PC-3 (cell line): ENCODE measurements at regions not wholly inside any gene's neighbourhood (a gene's known extent, or its start where the extent isn't known, plus 50 kb on each side); places are given as distances from the start of the nearest gene placed in this dataset.
A peak's percentile ranks its signal among the peaks of the same experiment; 100 is the strongest.

Source experiments
- ATAC-seq: fragments of 200-7000 bp; cut with Tn5 transposase; 2 replicates; pipeline ENCODE4 v1.9.1; 2020; ENCODE audit warnings: mild to moderate bottlenecking, moderate library complexity
- BruUV-seq: library from RNA; stranded (reverse); fragments of 400-500 nt; replicated peaks from 2 replicates; lab custom pipeline; 2021; lab: Mats Ljungman, UMichigan
- CTCF ChIA-PET: fragments of 300-600 bp; sonication (Branson Sonifier 250); formaldehyde crosslinking; loops from one replicate; lab custom pipeline; 2022; ENCODE audit warnings: antibody characterized with exemption; lab: Charles Lee
- POLR2A ChIA-PET: fragments of 300-600 bp; sonication (Branson Sonifier 250); formaldehyde crosslinking; loops from one replicate; lab custom pipeline; 2022; ENCODE audit warnings: antibody characterized with exemption; ENCODE audit not compliant: unreplicated experiment; lab: Charles Lee
- DNase-seq: peaks from one replicate; pipeline ENCODE4 v3.0.0-alpha.2; 2015
- H2AFZ ChIP-seq: fragments of 300-600 bp; sonication (generic); 2 replicates; pipeline ENCODE4 v1.6.0; 2016; ENCODE audit warnings: antibody characterized with exemption, low read length
- H3F3A ChIP-seq: fragments of 300-600 bp; sonication (generic); one replicate; pipeline ENCODE4 v1.6.0; 2017; ENCODE audit warnings: antibody characterized with exemption, low read length, control low read depth, mild to moderate bottlenecking; ENCODE audit not compliant: unreplicated experiment
- H3K27ac ChIP-seq: fragments of 300-600 bp; sonication (generic); 2 replicates; pipeline ENCODE4 v1.5.1; 2016; ENCODE audit warnings: mild to moderate bottlenecking, low read length
- H3K27me3 ChIP-seq: fragments of 300-600 bp; sonication (generic); 2 replicates; pipeline ENCODE4 v1.6.1; 2016; ENCODE audit warnings: low read length, mixed read lengths
- H3K36me3 ChIP-seq: fragments of 300-600 bp; sonication (generic); 2 replicates; pipeline ENCODE4 v1.6.1; 2016; ENCODE audit warnings: low read depth, mixed run types, low read length, mixed read lengths
- H3K4me1 ChIP-seq: fragments of 300-600 bp; sonication (generic); 2 replicates; pipeline ENCODE4 v1.5.1; 2016; ENCODE audit warnings: low read length; ENCODE audit not compliant: insufficient read depth
- H3K4me2 ChIP-seq: fragments of 300-600 bp; sonication (generic); 2 replicates; pipeline ENCODE4 v1.6.0; 2016; ENCODE audit warnings: low read length
- H3K4me3 ChIP-seq: fragments of 300-600 bp; sonication (generic); 2 replicates; pipeline ENCODE4 v1.5.1; 2016; ENCODE audit warnings: mild to moderate bottlenecking, low read length, mixed read lengths
- H3K79me2 ChIP-seq: fragments of 300-600 bp; sonication (generic); 2 replicates; pipeline ENCODE4 v1.6.1; 2017; ENCODE audit warnings: low read length, mixed read lengths
- H3K9ac ChIP-seq: fragments of 300-600 bp; sonication (generic); 2 replicates; pipeline ENCODE4 v1.6.0; 2016; ENCODE audit warnings: mild to moderate bottlenecking, low read length
- H3K9me2 ChIP-seq: fragments of 300-600 bp; sonication (generic); replicated peaks from 2 replicates; pipeline ENCODE4 v1.6.1; 2016; ENCODE audit warnings: mixed run types, low read length, mixed read lengths
- H3K9me3 ChIP-seq: fragments of 300-600 bp; sonication (generic); 2 replicates; pipeline ENCODE4 v1.6.1; 2016; ENCODE audit warnings: low read length, mixed read lengths
- H4K20me1 ChIP-seq: fragments of 300-600 bp; sonication (generic); 2 replicates; pipeline ENCODE4 v1.6.1; 2016; ENCODE audit warnings: low read length, mixed read lengths
- CTCF ChIP-seq: fragments of 300-600 bp; sonication (generic); conservative IDR thresholded peaks from 2 replicates; pipeline ENCODE4 v1.5.1; 2017; ENCODE audit warnings: antibody characterized with exemption, low read depth, mild to moderate bottlenecking, low read length
- EZH2 ChIP-seq: fragments of 300-600 bp; sonication (generic); IDR thresholded peaks from one replicate; pipeline ENCODE4 v1.6.1; 2017; ENCODE audit warnings: antibody characterized with exemption, mild to moderate bottlenecking, low read length; ENCODE audit not compliant: unreplicated experiment
- EZH2phosphoT487 ChIP-seq: fragments of 300-600 bp; sonication (generic); IDR thresholded peaks from 2 replicates; pipeline ENCODE4 v1.6.1; 2018; ENCODE audit warnings: mild to moderate bottlenecking, antibody characterized with exemption, low read length, borderline replicate concordance
- intact Hi-C: fragments of 100-400 bp; cut with micrococcal nuclease; formaldehyde crosslinking; loops from 2 replicates; pipeline ENCODE4 v1.9.0; 2023

GRCh38 chr9:81058782-81059181 is 630.6 kb downstream of the TLE1 start:
- DNase-seq (no peak), ATAC-seq (no peak)
- Histone ChIP-seq H3K9me2 (no peaks in the 10 kb centered on the region), H4K20me1 (no peaks in the 10 kb centered on the region), H3K36me3 (no peaks in the 10 kb centered on the region), H3K4me3 (no peak overlapping the region), H3K9ac (no peak overlapping the region), H3K27ac (no peak overlapping the region), H3F3A (no peaks in the 10 kb centered on the region), H3K4me2 (no peak overlapping the region), H3K9me3 (0 out of 2 replicates have a peak, but pooled peaks cover 3% of the 10 kb centered on the region), H3K4me1 (no peaks in the 10 kb centered on the region), H2AFZ (no peak overlapping the region), H3K79me2 (no peaks in the 10 kb centered on the region), H3K27me3 (no peaks in the 10 kb centered on the region)
- POLR2A ChIA-PET, result no interaction called here
- no peak for TF ChIP-seq EZH2phosphoT487
- no peak for TF ChIP-seq EZH2
- no peak for TF ChIP-seq CTCF
- CTCF ChIA-PET, result no interaction called here
- no TSS peak for BruUV-seq
- intact Hi-C loops, result no loop called here

- BruUV-seq, result no TSS peak
- CTCF ChIA-PET, result interaction anchor here (0.6 kb wide), 1 partner anchor 449 kb away, joined by 4 read pairs; no protein-coding TSS in a partner anchor
Measured at GRCh38 chr9:81053298-81054025, 635.9 kb downstream of the TLE1 start.

More at GRCh38 chr9:81053298-81054025, 635.9 kb downstream of the TLE1 start:
- peak; percentile 49 for DNase-seq
- Histone ChIP-seq H3K9me2 (no peaks in the 10 kb centered on the region), H3K4me1 (no peaks in the 10 kb centered on the region), H3F3A (no peaks in the 10 kb centered on the region), H3K9ac (no peak overlapping the region), H3K36me3 (no peaks in the 10 kb centered on the region), H3K4me3 (no peak overlapping the region), H4K20me1 (no peaks in the 10 kb centered on the region), H3K27ac (no peak overlapping the region), H3K4me2 (no peak overlapping the region), H3K27me3 (no peaks in the 10 kb centered on the region), H3K79me2 (no peaks in the 10 kb centered on the region), H2AFZ (no peak overlapping the region), H3K9me3 (no peaks in the 10 kb centered on the region)
- ATAC-seq, result peak; percentile 35; the same call in 1 of the 2 replicates
- TF ChIP-seq EZH2phosphoT487 (no peak), CTCF (no peak), EZH2 (no peak)
- intact Hi-C loops, result no loop called here
- POLR2A ChIA-PET, result no interaction called here
